ENCODE measurements at regions not wholly inside any gene's neighbourhood (a gene's known extent, or its start where the extent isn't known, plus 50 kb on each side); places are given as distances from the start of the nearest gene placed in this dataset.

GRCh38 chr6:27016689-27017088, 230.8 kb upstream of the PRSS16 start:
- TF ChIP-seq EZH2 (IDR thresholded peaks at IDR 0.05; ENCODE audit: low read length) (no peak), CTCF (optimal IDR thresholded peaks at IDR 0.05 in 1 of 3, IDR thresholded peaks at IDR 0.05 in 1 of 3, conservative IDR thresholded peaks at IDR 0.05 in 1 of 3; ENCODE audit: extremely low read depth in 1 of 3, insufficient read depth in 2 of 3, low read length in 3 of 3) (no peak)
